LoVo (cell line): ENCODE measurements at regions not wholly inside any gene's neighbourhood (a gene's known extent, or its start where the extent isn't known, plus 50 kb on each side); places are given as distances from the start of the nearest gene placed in this dataset.

Experiments used
- DNase-seq: peaks from one replicate; pipeline ENCODE4 v3.0.0-alpha.2; 2016; ENCODE audit warnings: low spot score

GRCh38 chr12:124395284-124395752, 100.4 kb downstream of the RFLNA start:
- no peak for DNase-seq

- DNase-seq, result no peak
These were observed 99.7 kb downstream of the RFLNA start for GRCh38 chr12:124394462-124395128.

GRCh38 chr12:124393831-124394230, 98.9 kb downstream of the RFLNA start:
- DNase-seq, result no peak

- no peak for DNase-seq
These were observed 98.5 kb downstream of the RFLNA start for GRCh38 chr12:124393414-124393790.

GRCh38 chr12:124392667-124393413, 97.9 kb downstream of the RFLNA start:
- no peak for DNase-seq

- DNase-seq, result no peak
These were observed 97.4 kb downstream of the RFLNA start for GRCh38 chr12:124392271-124392666.

- DNase-seq, result no peak
These were observed 96.7 kb downstream of the RFLNA start for GRCh38 chr12:124391340-124392261.

- no peak for DNase-seq
These were observed 95.7 kb downstream of the RFLNA start for GRCh38 chr12:124390442-124391097.

GRCh38 chr12:124389725-124390441, 95.0 kb downstream of the RFLNA start:
- no peak for DNase-seq

- DNase-seq, result no peak
These were observed 94.3 kb downstream of the RFLNA start for GRCh38 chr12:124389138-124389724.

- DNase-seq, result no peak
These were observed 93.8 kb downstream of the RFLNA start for GRCh38 chr12:124388679-124389137.

- no peak for DNase-seq
These were observed 93.3 kb downstream of the RFLNA start for GRCh38 chr12:124388038-124388671.

- DNase-seq, result no peak
These were observed 92.6 kb downstream of the RFLNA start for GRCh38 chr12:124387528-124387911.

- DNase-seq, result no peak
These were observed 92.0 kb downstream of the RFLNA start for GRCh38 chr12:124386661-124387527.

GRCh38 chr12:124386059-124386458, 91.2 kb downstream of the RFLNA start:
- DNase-seq, result no peak

- no peak for DNase-seq
These were observed 90.5 kb downstream of the RFLNA start for GRCh38 chr12:124385219-124385969.

- DNase-seq, result no peak
These were observed 89.5 kb downstream of the RFLNA start for GRCh38 chr12:124384299-124384894.

- no peak for DNase-seq
These were observed 88.1 kb downstream of the RFLNA start for GRCh38 chr12:124383028-124383427.
